ENCODE measurements at regions not wholly inside any gene's neighbourhood (a gene's known extent, or its start where the extent isn't known, plus 50 kb on each side); places are given as distances from the start of the nearest gene placed in this dataset.

- TF ChIP-seq POLR2A (IDR thresholded peaks at IDR 0.05) (no peak), CTCF (IDR thresholded peaks at IDR 0.05) (no peak)
Observed at GRCh38 chr12:114784526-114784925, 100.6 kb upstream of the TBX3 start.

Measured in Peyer's patch (tissue), 4 donors.